Lower leg skin (tissue), 4 donors: ENCODE measurements at regions not wholly inside any gene's neighbourhood (a gene's known extent, or its start where the extent isn't known, plus 50 kb on each side); places are given as distances from the start of the nearest gene placed in this dataset.
"Not testable (repeated sequence)": the region's sequence is repeated elsewhere in the genome, so short reads cannot be mapped to it uniquely, and the experiment has no call there.

Experiments used
- DNase-seq, 2 donors: peaks; one replicate each; pipeline ENCODE4 v3.0.0-alpha.2; 2019; ENCODE audit warnings: low spot score in 2 of 2
- H3K4me3 ChIP-seq: fragments of 200-600 bp; sonication (generic); 2 replicates; pipeline ENCODE4 v1.5.1; 2017; ENCODE audit warnings: mild to moderate bottlenecking, low read depth; ENCODE audit not compliant: poor library complexity, severe bottlenecking
- POLR2A ChIP-seq, 2 donors: fragments of 450-650 bp; IDR thresholded peaks; one replicate each; pipeline ENCODE4 v1.6.1; 2016 to 2017; ENCODE audit warnings: antibody characterized with exemption in 2 of 2, mild to moderate bottlenecking in 1 of 2, moderate library complexity in 1 of 2
- WGBS, 2 donors: methylation state at CpG; one replicate each; pipeline ENCODE4 v1.1.5; 2018; 5-methylcytosine and 5-hydroxymethylcytosine counted together
- intact Hi-C: fragments of 100-400 bp; cut with DNase I; formaldehyde crosslinking; loops from one replicate; pipeline ENCODE4 v1.15.0; 2023; ENCODE audit warnings: low total_unique reads
- TF ChIP-seq, protein P1 (sequence below), 3 donors: fragments of 450-650 bp; IDR thresholded peaks; one replicate each; pipeline ENCODE4 v1.5.1; 2016; ENCODE audit warnings: antibody characterized with exemption in 3 of 3, mild to moderate bottlenecking in 3 of 3, moderate library complexity in 2 of 3

DNA sequence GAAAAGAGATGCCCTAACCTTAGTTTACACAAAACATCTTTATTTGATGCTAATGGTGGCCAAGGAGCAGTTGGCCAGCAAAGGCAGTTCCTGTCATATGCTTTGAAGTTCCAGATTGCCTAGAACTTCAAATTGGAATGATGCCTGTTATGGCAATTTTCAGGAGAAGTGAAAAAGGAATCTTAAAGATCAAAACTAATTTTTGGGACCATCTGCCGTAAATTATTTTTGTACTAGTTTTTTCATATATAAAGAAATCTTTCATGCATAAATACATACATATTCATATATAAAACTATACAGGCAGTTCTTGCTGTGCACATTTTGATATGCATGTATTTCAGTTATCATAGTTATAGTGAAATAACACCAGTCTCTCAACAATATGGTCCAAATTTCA is 1185.6 kb upstream of the FAM98A start:
- 88 to 92% methylated on average over 1 of the region's 1 CpG for WGBS, 2 donors
- H3K4me3 ChIP-seq, result no peak overlapping the region
- intact Hi-C loops, result no loop called here
- TF ChIP-seq POLR2A (IDR thresholded peaks at IDR 0.05), result no peak
- TF ChIP-seq, protein P1, sequence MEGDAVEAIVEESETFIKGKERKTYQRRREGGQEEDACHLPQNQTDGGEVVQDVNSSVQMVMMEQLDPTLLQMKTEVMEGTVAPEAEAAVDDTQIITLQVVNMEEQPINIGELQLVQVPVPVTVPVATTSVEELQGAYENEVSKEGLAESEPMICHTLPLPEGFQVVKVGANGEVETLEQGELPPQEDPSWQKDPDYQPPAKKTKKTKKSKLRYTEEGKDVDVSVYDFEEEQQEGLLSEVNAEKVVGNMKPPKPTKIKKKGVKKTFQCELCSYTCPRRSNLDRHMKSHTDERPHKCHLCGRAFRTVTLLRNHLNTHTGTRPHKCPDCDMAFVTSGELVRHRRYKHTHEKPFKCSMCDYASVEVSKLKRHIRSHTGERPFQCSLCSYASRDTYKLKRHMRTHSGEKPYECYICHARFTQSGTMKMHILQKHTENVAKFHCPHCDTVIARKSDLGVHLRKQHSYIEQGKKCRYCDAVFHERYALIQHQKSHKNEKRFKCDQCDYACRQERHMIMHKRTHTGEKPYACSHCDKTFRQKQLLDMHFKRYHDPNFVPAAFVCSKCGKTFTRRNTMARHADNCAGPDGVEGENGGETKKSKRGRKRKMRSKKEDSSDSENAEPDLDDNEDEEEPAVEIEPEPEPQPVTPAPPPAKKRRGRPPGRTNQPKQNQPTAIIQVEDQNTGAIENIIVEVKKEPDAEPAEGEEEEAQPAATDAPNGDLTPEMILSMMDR (IDR thresholded peaks at IDR 0.05), result no peak
- DNase-seq, result no peak

DNA sequence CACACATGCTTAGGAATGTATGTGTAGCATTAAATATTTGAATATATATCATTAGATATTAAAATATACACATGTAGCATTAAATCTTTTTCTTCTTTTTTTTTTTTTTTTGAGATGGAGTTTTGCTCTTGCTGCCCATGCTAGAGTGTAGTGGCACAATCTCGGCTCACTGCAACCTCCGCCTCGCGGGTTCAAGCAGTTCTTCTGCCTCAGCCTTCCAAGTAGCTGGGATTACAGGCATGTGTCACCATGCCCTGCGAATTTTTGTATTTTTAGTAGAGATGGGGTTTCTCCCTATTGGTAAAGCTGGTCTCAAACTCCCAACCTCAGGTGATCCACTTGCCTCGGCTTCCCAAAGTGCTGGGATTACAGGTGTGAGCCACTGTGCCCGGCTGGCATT is 1151.6 kb upstream of the FAM98A start:
- WGBS, 2 donors, result 79 to 86% methylated on average over 7 of the region's 7 CpGs
- intact Hi-C loops, result not testable (repeated sequence)

DNA sequence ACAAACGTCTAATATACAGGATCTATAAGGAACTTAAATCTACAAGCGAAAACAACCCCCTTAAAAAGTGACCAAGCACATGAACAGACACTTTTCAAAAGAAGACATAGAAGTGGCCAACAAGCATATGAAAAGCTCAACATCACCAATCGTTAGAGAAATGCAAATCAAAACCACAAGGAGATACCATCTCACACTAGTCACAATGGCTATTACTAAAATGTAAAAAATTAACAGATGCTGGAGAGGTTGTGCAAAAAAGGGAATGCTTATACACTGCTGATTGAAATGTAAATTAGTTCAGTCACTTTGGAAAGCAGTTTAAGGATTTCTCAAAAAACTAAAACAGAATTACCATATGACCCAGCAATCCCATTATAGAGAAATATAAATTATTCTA is 1148.5 kb upstream of the FAM98A start:
- no peak for TF ChIP-seq POLR2A (IDR thresholded peaks at IDR 0.05)
- TF ChIP-seq, protein P1 (IDR thresholded peaks at IDR 0.05), result no peak

More for the DNA sequence above, 1151.6 kb upstream of the FAM98A start:
- DNase-seq, H3K4me3 ChIP-seq: not testable (repeated sequence)

DNA sequence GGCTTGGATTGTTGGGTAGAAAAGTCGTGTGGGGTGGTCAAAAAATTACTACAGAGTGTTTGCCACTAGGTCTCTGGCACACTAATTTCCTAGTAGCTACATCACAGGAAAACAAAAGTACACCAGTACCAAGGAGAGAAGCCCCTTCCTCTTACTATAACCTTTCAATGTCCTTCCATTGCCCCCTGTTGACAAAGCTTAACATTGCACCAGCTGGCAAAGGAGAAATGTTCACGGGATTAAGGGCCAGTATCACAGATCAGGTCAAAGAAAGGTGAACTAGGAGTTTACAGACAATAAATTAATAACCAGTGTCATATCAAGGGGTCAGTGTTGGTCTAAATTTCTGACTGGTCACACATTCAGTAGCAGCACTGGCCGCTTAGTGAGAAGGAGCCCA is 1139.6 kb upstream of the FAM98A start:
- H3K4me3 ChIP-seq, result no peak overlapping the region
- DNase-seq, result no peak
- intact Hi-C loops, result no loop called here
- WGBS, 2 donors, result 43 to 48% methylated on average over 3 of the region's 3 CpGs
- no peak for TF ChIP-seq POLR2A (IDR thresholded peaks at IDR 0.05)
- TF ChIP-seq, protein P1 (IDR thresholded peaks at IDR 0.05), result no peak

More for the DNA sequence above, 1148.5 kb upstream of the FAM98A start:
- 68 to 79% methylated on average over 3 of the region's 3 CpGs for WGBS, 2 donors
- DNase-seq, result no peak
- intact Hi-C loops, result no loop called here
- no peak overlapping the region for H3K4me3 ChIP-seq

DNA sequence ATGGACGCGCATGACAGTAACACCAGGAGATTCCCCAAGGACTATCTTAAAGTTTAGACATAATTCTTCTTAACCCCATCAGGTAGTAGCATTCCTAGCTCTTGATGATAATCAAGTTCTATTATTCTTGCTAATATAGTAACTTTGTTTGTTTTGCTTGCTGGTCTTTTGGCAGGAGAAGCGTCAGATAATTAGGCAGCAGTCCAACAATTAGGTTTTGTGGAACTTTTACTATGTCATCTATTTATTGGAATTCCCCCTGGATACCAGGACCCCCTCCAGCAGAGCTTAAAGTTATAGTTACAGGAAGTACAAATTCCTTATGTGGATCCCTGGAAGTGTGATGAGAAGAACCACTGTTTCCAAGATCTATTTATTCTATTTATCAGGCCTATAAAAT is 1138.0 kb upstream of the FAM98A start:
- no peak overlapping the region for H3K4me3 ChIP-seq
- intact Hi-C loops, result no loop called here
- TF ChIP-seq POLR2A (IDR thresholded peaks at IDR 0.05), result no peak
- TF ChIP-seq, protein P1 (IDR thresholded peaks at IDR 0.05), result no peak
- no peak for DNase-seq
- WGBS, 2 donors, result 68 to 85% methylated on average over 3 of the region's 3 CpGs

DNA sequence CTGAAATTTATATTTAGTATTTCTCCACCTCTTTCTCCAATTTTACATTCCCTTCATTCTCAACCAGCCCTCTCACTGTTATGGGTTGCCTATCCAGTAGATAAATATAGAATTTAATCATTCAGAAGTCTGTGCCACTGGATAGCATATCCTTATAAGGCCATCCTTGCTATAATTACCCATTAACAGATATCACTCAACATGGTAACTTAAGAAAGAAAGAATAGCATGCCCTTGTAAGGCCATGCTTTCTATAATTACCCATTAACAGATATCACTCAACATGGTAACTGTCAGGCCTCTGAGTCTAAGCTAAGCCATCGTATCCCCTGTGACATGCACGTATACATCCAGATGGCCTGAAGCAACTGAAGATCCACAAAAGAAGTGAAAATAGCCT is 1137.4 kb upstream of the FAM98A start:
- H3K4me3 ChIP-seq, result no peak overlapping the region
- intact Hi-C loops, result no loop called here
- WGBS, 2 donors, result 73 to 78% methylated on average over 2 of the region's 2 CpGs
- DNase-seq, result no peak
- TF ChIP-seq POLR2A (IDR thresholded peaks at IDR 0.05), result no peak
- TF ChIP-seq, protein P1 (IDR thresholded peaks at IDR 0.05), result no peak
